ENCODE measurements at regions not wholly inside any gene's neighbourhood (a gene's known extent, or its start where the extent isn't known, plus 50 kb on each side); places are given as distances from the start of the nearest gene placed in this dataset.

GRCh38 chr18:61972389-61973264, 79.8 kb upstream of the RNF152 start:
- TF ChIP-seq EP300 (IDR thresholded peaks at IDR 0.05) (no peak), CTCF (IDR thresholded peaks at IDR 0.05) (no peak), POLR2A (IDR thresholded peaks at IDR 0.05) (no peak)

All from tibial nerve (tissue), 4 donors.